ENCODE measurements at regions not wholly inside any gene's neighbourhood (a gene's known extent, or its start where the extent isn't known, plus 50 kb on each side); places are given as distances from the start of the nearest gene placed in this dataset.
"Not testable (repeated sequence)": the region's sequence is repeated elsewhere in the genome, so short reads cannot be mapped to it uniquely, and the experiment has no call there.

DNA sequence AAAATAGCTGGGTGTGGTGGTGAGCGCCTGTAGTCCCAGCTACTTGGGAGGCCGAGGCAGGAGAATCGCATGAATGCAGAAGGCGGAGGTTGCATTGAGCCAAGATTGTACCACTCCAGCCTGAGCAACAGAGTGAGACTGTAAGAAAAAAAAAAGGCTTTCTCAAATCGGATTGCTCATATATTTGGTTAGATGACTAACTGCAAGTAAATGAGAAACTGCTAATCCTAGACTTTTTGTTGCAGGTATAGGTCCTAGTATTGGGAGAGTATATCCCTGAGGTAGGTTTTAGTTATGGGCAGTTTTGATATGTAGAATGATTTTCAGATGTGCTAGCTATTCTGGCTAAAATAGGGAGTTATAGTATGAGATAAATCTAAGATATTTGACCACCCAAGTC, 944.8 kb downstream of the DNAH5 start:
- no peak for DNase-seq

DNA sequence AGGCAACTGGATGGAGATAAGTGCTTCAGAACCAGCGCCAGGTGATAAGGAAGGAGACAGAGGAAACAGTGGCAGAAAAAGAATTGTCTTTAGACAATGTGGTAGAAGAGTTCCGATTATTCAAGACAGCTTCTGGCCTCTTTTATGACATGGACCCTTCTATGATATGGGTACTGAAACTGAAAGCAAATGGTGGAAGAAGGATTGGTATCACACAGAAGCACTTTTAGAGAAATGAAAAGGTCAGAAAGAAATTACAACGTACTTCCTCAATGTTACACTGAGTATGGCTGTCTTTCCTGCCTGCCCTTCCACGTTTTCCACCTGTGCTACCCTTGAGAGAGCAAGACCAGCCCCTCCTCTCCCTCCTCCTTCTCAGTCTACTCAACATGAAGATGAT, 959.3 kb downstream of the DNAH5 start:
- no peak for DNase-seq

DNA sequence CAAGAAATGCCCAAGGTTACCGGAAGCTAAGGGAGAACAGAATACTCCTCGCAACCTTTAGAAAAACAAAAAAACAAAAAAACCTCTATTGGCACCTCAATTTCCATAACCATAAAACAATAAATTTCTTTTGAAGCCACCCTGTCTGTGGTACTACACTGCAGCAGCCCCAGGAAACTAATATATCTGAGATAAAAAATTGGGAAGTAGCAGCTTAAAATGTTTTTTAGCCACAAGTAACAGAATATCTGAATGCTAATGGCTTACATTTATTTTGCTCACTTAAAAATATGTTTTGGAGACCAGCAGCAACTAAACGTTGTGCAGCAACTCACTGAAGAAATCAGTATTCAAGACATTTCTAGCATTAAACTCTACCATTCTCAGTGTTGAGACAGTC, 969.6 kb downstream of the DNAH5 start:
- DNase-seq, result no peak

DNA sequence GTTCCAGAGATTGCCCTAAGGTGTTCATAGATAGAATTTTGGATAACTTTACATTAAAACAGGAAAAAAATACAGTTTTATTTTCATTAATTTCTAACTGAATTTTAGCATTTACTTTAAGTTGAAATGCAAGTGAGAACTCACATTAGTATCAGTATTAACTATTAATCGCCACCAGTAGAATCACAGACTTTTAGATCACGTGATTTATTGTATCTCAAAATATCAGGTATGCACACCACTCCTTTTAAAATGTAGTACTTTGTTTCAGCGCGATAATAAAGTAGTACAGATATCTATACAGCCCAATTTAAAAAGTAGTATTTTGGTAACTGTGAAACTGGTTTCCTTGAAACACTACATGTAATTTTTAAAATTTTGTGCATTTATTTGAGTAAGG, 978.7 kb downstream of the DNAH5 start:
- no peak for DNase-seq

DNA sequence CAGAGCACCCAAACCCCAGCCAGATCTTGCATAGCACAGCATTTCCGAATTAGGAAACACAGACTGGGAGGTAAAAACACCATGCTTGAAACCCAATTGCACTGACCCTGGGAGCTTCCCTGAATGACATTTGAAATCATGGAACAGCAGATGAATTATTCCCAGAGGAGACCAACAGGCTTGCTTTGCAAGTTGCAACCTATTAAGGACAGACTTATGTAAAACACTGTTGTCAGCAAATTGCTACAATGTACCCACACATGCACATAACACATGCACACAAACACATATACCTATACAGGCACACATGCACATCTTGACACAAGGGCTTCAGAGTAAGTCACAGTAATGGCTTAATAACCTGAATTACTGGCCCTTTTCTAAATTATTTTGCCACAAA, 984.8 kb downstream of the DNAH5 start:
- no peak for DNase-seq

DNA sequence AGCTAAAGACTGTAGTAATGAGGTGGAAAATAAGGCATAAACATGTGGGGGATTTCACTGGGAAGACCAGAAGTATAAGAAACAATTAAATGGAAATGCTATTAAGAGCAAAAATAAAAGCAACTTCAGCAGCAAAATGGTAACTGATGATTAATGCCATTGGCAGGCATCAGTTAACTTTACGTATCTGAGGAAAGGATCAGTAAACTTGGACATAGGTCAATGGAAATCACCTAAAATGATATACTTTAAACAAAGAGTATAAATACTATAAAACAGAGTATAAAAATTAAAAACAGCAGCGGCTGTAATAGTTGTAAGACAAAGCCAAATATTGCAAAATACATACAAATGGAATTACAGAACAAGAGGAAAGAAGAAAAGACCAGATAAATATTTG, 992.1 kb downstream of the DNAH5 start:
- DNase-seq, result no peak

DNA sequence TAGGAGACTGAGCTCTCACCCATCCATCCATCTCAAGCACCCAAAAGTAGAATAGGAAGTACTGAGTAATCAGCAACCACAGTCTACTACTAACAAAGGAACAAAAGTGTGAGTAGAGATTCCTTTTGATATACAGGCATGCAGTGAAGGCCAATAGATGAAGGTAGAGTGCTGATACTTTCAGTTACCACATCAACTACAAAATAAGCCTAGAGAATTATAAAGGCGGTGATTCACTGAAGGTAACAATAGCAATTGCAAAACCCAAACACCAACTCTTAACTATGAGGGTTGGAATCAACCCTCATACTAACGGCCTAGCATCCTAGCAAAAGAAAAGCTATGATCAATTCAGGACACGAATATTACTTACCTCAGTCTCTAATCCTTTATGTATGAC, 992.6 kb downstream of the DNAH5 start:
- DNase-seq, result no peak

DNA sequence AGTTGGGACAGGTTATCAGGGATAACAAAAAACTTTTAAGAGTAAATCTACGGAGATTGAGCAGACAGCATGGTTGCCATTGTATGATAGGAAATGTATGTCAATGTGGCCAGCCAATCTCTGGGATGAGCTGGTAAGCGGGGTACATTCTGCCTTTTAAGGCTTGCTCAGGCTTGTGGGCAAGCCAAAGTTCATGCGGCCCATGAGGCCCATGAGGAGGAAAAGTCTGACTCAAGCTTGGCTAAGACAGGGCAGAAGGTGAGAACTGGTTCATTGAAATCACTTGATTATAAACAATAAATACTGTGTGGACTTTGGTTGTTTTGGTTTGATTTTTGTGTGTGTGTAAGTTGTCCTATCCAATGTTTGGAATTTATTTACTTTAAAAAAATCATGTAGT, 997.1 kb downstream of the DNAH5 start:
- no peak for DNase-seq

DNA sequence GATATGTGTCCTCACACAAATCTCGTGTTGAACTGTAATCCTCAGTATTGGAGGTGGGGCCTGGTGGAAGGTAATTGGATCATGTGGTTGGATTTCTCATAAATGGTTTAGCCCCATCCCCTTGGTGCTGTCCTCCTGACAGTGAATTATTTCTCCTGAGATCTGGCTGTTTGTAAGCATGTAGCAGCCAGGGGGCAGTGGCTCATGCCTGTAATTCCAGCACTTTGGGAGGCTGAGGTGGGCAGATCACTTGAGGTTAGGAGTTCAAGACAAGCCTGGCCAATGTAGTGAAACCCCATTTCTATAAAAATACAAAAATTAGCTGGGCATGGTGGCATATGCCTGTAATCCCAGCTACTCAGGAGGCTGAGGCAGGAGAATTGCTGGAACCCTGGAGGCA, 999.0 kb downstream of the DNAH5 start:
- not testable (repeated sequence) for DNase-seq

DNA sequence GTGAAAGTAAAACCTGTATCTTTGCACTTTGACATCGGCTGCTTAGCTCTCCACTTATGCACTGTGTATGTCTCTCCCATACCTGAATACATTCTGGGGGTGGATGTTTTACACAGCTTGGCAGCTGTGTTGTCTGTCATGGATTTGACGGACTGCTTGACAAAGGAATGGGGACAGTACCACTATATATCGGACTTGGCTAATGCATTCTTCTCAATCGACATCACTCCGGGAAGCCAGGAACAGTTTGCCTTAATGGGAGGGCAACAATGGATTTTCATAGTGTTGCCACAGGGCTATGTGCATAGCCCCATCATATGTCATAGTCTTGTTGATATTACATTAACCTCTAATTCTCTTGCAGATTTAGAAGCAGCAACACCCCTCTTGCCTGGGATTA, 1008.3 kb downstream of the DNAH5 start:
- DNase-seq, result no peak

DNA sequence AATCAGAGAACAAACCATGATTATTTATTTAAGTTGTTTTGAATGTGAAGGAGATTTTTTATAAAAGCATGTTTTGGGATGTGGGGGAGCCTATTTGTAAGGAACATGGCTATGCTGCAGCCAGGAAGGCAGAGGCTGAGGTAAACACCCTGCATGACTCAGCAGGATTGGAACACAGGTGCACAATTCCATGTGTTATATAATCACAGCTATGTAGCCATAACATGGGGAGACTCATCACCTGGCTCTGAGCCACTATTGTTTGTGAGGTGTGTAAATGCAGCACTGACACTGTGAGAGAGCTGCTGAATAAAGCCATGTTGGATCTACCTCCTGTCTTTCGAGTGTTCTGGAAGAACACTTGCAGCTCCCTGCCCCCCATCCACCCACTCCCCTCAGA, 1009.8 kb downstream of the DNAH5 start:
- DNase-seq, result no peak

DNA sequence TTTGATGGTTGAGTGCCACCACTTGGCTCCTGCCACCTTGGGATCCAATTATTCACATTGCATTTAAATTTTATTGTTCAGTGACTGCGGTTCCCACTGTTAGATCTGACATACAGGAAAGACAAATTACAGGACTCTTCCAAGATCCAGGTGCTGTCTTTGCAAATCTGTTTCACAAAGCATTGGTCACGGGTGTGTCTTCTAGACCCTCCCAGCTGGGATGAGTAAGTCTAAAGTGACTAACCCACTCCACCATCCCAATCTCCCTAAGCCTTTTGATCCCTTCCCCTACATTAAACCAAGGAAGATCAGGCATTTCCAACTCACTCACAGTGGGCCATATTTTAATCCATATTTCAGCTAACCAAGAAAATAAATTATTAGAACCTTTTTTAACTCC, 1016.3 kb upstream of the CTNND2 start:
- no peak for DNase-seq

DNA sequence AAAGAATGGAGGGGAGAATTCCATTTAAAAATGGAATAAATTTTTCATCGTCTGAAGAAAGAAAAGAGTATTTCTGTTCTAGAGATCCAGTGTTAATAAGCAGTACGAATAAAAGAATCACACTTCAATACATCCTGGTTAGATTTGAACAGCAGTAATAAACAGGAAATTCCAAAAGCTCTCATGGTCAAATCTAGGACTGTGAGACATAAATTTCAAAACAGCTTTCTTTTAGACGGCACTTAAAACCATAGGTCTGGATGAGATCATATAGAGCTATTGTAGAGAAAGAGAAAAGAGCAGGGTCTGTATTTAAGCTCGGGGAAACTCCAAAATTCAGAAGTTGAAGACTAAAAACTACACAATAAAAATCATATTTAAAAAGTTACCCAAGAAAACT, 1006.9 kb upstream of the CTNND2 start:
- DNase-seq, result no peak

DNA sequence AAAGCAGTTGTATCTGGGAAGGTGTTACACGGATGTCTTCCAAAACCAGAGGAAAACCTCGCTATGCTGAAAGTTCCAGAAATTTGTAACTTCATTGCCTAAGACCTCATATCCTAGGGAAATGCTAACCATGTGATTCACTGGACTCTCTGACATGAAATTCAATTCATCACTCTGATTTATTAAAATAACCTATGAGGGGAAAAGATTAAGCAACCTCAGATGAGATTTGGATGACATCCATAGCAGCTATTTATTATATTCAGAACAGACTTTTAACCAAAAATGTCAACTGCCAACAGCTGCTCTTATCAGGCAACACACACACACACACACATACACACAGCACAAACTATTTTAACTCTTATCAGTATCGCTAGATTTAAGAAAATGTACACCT, 1006.4 kb upstream of the CTNND2 start:
- no peak for DNase-seq

DNA sequence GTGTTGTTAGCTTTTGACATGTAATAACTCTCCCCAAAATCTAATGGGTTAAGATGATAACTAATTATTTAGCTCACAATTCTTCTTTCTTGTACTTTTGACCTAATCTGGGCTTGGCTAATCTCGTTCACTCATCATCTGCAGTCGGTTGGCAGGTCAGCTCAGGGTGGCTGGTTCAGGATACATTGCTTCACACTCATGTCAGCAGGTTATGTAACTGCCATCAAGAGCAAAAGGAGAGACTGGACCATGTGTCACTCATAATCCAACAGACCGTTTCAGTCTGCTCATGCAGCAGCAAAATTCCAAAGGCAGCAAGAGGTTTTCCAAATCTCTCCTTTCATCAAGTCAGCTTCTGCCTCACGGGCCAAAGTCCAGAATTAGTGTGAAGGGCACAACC, 998.4 kb upstream of the CTNND2 start:
- no peak for DNase-seq

DNA sequence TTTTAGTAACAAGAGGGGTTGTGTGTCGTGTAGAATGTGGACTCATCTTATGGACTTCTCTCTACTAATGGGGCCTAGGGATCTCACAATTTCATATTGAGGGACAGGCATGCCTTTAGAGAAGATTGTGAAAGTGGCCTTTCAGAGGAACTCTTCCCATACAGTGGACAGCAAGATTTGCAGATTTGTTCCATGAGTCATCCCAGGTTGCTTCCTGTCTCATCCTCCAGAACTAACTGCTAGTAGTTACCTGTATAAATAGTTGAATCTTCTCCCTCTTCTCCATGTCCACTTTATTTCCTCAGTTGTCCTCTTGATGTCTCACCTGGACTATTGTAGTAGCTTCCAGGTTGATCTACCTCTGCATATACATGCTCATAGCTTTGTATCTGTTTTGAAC, 997.5 kb upstream of the CTNND2 start:
- no peak for DNase-seq

DNA sequence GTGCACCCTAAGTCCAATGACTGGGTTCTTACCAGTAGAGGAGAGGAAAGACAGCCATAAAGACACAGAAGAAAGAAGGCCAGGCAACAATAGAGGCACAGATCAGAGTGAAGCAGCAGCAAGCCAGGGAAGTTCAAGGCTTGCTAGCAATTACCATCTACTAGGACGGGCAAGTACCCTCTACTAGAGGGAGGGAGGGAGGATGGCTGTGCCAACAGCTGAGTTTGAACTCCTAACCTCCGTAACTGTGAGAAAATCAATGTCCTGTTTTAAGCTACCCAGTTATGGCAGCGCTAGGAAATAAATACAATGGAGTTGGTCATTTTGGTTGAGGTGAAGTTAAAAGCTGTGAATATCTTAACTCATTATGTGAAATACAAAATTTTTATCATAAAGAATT, 991.8 kb upstream of the CTNND2 start:
- DNase-seq, result no peak

DNA sequence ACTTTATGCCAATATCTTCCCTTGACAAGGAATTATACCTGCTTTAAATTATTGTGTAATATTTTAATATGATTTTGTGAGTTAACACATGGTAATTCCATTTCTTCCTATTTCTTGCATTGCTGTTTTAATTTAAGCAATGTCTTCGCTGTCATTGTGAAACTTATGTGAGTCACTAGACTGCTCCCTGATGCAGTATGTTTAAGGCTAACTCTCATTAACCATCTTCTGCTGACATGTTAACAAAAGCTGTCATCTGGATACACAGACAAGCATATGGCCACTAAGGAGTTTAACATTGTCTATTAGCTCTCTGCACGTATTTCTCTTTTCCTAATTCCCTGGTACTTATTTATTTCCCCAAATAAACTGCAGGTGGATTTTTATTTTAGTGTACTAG, 980.8 kb upstream of the CTNND2 start:
- DNase-seq, result no peak

DNA sequence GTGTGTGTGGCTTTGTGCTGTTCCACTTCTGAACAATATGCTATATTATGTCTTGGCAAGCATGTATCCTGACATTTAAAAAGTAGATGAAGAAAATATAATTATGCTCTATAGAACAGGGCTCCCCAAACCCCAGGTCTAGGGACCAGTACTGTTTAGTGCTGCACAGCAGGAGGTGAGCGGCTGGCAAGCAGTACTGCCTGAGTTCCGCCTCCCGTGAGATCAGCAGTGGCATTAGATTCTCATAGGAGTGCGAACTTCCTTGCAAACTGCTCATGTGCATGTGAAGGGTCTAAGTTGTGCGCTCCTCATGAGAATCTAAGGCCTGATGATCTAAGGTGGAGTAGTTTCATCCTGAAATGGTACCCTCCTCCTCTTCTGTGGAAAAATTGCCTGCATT, 979.1 kb upstream of the CTNND2 start:
- DNase-seq, result no peak

DNA sequence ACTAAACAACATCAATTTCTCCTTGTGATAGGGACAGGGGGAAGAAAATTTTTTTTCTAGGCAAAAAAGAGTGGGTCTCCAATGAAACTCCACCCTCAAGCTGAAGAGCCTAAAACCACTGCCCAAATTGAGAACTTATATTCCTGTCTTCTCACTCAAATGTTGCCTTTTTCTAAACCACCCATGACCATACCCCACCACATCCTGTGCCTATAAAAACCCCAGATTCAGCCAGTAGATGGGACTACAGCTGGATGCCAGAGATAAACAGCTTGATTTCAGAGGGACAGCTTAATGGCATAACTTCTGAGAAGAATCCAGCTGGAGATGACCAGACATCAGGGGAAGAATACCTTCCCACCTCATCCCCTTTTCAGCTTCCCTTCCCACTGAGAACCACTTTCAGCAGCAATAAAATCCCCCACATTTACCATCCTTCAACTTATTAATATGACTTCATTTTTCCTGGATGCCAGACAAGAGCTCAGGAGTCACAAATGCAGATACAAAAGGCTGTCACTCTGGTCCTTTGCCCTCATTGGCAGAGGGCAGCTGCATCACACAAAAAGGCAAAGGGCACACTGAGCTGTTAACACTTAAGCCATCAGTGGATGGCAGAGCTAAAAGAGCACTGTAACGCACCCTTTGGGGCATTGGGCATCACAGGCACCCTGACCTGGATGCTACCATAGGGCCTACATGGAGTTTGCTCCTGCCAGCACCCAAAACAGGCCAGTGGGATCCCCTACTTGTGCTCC, 972.5 kb upstream of the CTNND2 start:
- DNase-seq, result no peak

DNA sequence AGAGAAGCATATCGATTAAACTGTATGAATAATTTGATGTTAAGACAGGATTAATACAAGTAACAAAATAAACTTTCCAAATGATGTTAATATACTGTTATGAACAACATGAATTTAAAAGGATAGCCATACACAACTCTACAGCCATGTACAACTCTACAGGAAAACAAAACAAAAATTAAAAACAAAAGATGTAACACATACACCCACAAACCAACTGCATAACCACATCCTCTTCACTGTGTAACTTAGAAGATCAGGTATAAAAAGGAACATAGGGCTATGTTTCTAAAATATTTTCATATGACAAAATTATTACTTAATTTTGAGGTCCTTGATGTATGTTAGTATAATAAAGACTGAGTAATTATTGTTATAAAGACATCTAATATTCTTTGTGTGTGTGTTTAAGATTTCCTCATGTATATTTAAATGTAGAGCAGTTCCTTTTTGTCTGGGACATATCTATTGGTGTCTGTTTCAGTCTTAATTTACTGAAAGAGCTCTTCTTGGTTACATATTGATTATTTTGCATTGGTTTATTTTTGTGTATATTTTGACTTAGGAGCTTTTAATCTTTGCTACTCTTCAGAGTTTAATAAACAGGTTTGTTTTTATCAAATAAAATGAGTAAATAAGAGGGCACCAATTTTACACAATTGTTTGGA, 966.8 kb upstream of the CTNND2 start:
- no peak for DNase-seq

DNA sequence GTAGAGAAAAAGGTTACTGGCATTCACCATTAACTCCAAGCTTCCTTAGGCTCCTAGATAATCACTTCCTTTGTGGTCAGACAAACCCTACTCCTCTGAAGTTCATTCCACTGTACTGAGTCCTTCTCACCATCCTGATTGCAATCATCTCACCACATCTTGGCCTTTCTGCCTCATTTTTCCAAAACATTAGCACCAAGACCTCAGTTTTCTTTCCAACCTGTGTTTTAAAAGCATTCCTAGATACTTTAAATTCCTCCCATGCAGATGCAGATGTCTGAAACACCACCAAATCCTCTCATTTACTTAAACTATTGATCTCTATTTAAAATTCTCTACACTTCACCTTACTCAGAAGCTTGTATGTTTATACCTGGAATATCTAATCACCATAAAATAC, 961.3 kb upstream of the CTNND2 start:
- DNase-seq, result no peak

DNA sequence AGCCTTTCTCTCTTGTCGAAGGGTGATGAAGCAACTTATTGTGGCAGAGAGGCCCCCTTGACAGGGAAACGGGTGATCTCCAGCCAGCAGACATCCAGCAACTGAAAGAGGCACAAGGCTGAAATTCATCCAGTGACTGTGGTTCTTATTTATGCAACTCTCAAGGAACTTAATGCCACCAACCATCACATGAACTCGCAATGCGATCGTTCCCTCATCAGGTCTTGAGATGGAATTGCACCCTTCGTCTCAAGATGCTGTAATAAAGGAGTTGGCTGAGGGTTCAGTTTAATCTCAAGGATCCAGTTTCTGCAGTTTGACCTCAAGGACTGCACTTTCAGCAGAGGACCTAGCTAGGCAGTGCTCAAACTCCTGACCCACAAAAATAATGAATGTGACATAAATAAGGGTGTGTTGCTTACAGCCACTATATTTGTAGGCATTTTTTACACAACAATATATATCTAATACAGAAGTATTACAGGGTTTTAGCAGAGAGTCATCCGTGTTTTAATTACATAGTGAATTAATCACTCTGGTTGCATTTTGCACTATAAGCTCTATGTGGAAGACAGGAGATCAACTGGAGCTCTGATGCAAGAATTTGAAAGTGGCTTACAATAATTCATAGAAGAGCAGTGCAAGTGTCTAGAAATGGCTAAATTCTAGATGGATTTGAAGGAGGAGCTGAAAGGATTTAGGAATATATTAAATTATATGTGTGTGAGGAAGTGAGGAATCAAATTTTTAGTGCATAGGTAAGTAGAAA, 957.8 kb upstream of the CTNND2 start:
- no peak for DNase-seq

DNA sequence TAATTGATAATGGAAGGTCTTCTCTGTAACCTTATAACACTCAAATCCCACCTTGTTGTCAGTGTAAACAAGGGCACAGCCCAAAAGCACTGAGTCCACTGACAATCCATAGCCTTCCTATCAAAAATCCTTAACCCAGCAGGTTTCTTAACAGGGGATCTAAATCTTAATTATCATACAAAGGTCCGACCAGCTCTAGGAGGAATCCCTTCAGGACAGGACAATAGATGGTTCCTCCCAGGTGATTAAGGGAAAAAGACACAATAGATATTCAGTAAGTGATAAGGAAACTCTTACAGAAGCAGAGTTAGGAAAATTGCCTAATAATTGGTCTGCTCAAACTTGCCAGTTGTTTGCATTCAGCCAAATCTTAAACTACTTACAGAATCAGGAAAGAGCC, 951.9 kb upstream of the CTNND2 start:
- not testable (repeated sequence) for DNase-seq

Measured in bone marrow (tissue), 2 donors.